ENCODE measurements at regions not wholly inside any gene's neighbourhood (a gene's known extent, or its start where the extent isn't known, plus 50 kb on each side); places are given as distances from the start of the nearest gene placed in this dataset.

GRCh38 chr11:10392095-10393079 lies 62.7 kb upstream of the AMPD3 start:
- no peak for DNase-seq (ENCODE audit: low read depth)
- no peak for TF ChIP-seq CTCF (IDR thresholded peaks at IDR 0.05; ENCODE audit: low read depth, low read length, missing control alignments)

GRCh38 chr11:10394229-10395101 lies 60.6 kb upstream of the AMPD3 start:
- TF ChIP-seq CTCF (IDR thresholded peaks at IDR 0.05; ENCODE audit: low read depth, low read length, missing control alignments), result no peak
- no peak for DNase-seq (ENCODE audit: low read depth)
- H3K4me3 ChIP-seq (ENCODE audit: low read depth, low read length), result no peak overlapping the region

More at GRCh38 chr11:10392095-10393079, 62.7 kb upstream of the AMPD3 start:
- no peak overlapping the region for H3K4me3 ChIP-seq (ENCODE audit: low read depth, low read length)

GRCh38 chr11:10395166-10395897 lies 59.7 kb upstream of the AMPD3 start:
- H3K4me3 ChIP-seq (ENCODE audit: low read depth, low read length), result no peak overlapping the region
- DNase-seq (ENCODE audit: low read depth), result no peak

GRCh38 chr11:10396771-10397170 lies 58.3 kb upstream of the AMPD3 start:
- no peak for TF ChIP-seq CTCF (IDR thresholded peaks at IDR 0.05; ENCODE audit: low read depth, low read length, missing control alignments)
- H3K4me3 ChIP-seq (ENCODE audit: low read depth, low read length), result no peak overlapping the region
- DNase-seq (ENCODE audit: low read depth), result no peak

More at GRCh38 chr11:10395166-10395897, 59.7 kb upstream of the AMPD3 start:
- no peak for TF ChIP-seq CTCF (IDR thresholded peaks at IDR 0.05; ENCODE audit: low read depth, low read length, missing control alignments)

GRCh38 chr11:10397226-10397987 lies 57.7 kb upstream of the AMPD3 start:
- TF ChIP-seq CTCF (IDR thresholded peaks at IDR 0.05; ENCODE audit: low read depth, low read length, missing control alignments), result no peak
- no peak for DNase-seq (ENCODE audit: low read depth)
- H3K4me3 ChIP-seq (ENCODE audit: low read depth, low read length), result no peak overlapping the region

GRCh38 chr11:10398525-10398924 lies 56.5 kb upstream of the AMPD3 start:
- TF ChIP-seq CTCF (IDR thresholded peaks at IDR 0.05; ENCODE audit: low read depth, low read length, missing control alignments), result no peak
- DNase-seq (ENCODE audit: low read depth), result no peak
- no peak overlapping the region for H3K4me3 ChIP-seq (ENCODE audit: low read depth, low read length)

Data from GM12864 (cell line).